Thoracic aorta (tissue), 2 donors: ENCODE measurements at regions not wholly inside any gene's neighbourhood (a gene's known extent, or its start where the extent isn't known, plus 50 kb on each side); places are given as distances from the start of the nearest gene placed in this dataset.
A peak's percentile ranks its signal among the peaks of the same experiment; 100 is the strongest.

Experiments
- ATAC-seq: fragments of 150-250 bp; one replicate; pipeline ENCODE4 v1.8.0; 2017; ENCODE audit warnings: low read depth; ENCODE audit not compliant: insufficient number of reproducible peaks, low FRiP score
- DNase-seq: peaks from one replicate; pipeline ENCODE4 v3.0.0-alpha.2; 2020; ENCODE audit warnings: low spot score
- H3K27ac ChIP-seq, 2 donors: fragments of 200-600 bp; sonication (generic); 1 replicate in 1 of 2; 2 replicates in 1 of 2; pipeline ENCODE4 v1.5.1; 2016; ENCODE audit warnings: mild to moderate bottlenecking in 2 of 2, moderate library complexity in 2 of 2
- H3K27me3 ChIP-seq: fragments of 200-600 bp; sonication (generic); replicated peaks from 2 replicates; pipeline ENCODE4 v1.6.0; 2016; ENCODE audit warnings: mild to moderate bottlenecking; ENCODE audit not compliant: insufficient read depth
- H3K36me3 ChIP-seq: fragments of 200-600 bp; sonication (generic); one replicate; pipeline ENCODE4 v1.5.1; 2016
- H3K4me1 ChIP-seq, 2 donors: fragments of 200-600 bp; sonication (generic); 1 replicate in 1 of 2; 2 replicates in 1 of 2; pipeline versions ENCODE4 v1.5.1 to v1.6.0; 2016; ENCODE audit warnings: low read depth in 2 of 2, mild to moderate bottlenecking in 1 of 2; ENCODE audit not compliant: control insufficient read depth in 1 of 2
- H3K4me3 ChIP-seq: fragments of 200-600 bp; sonication (generic); 2 replicates; pipeline ENCODE4 v1.5.1; 2016; ENCODE audit warnings: mild to moderate bottlenecking
- H3K9me3 ChIP-seq: fragments of 200-600 bp; sonication (generic); 2 replicates; pipeline ENCODE4 v1.5.1; 2016
- TF ChIP-seq, protein P1 (sequence below): fragments of 200-600 bp; sonication (generic); IDR thresholded peaks from one replicate; pipeline ENCODE4 v1.5.1; 2019; ENCODE audit warnings: antibody characterized with exemption

DNA sequence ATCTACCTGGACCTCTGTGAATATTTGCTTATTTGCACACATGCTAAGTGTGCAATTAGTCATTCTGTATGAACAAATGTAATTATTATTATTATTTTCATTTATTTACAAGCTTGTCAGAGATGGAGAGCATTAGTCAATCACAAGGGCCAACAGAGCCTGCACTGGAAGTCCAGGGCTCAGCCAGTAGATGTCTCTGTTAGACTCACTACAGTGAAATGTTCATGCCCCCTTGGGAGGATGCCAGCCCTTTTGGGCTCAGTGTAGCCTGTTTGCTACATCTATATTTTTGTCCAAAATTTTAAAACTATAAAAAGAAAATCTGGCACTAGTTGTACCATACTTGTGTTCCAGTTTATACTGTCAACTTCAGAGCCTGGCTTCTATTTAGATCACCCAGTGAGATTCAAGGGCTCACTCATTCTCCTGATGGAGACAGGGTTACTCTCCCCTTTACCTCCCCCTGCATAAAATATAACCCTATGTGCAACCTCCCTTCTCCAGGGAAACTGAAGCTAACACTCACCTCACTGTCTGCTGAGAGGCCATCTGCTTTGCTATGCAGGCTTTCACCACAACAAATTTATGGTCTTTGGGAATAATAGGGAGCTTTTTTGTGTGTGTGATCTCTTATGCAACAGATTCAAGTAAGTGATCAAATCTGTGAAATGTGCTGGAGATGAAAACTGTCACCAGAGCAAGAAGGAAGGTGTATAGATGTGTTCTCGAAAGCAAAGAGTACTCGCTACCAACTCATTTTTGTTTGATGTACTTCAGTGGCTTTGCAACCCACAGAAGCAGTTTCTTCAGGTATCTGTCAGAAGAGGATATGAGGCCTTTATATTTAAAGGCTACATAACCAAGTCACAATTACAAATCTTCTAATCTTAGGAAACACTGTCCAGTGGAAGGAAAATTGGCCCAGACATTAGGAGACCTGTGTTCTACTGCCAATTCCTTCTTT lies 99.9 kb upstream of the TLE4 start:
- Histone ChIP-seq H3K4me3 (no peak overlapping the region), H3K36me3 (no peaks in the 10 kb centered on the region), H3K27me3 (no peaks in the 10 kb centered on the region), H3K27ac (no peak overlapping the region), H3K4me1 (peaks cover 4 to 11% of the 10 kb centered on the region in 2 donors), H3K9me3 (no peaks in the 10 kb centered on the region)
- DNase-seq (peak; percentile 31), ATAC-seq (no peak)
- TF ChIP-seq, protein P1, sequence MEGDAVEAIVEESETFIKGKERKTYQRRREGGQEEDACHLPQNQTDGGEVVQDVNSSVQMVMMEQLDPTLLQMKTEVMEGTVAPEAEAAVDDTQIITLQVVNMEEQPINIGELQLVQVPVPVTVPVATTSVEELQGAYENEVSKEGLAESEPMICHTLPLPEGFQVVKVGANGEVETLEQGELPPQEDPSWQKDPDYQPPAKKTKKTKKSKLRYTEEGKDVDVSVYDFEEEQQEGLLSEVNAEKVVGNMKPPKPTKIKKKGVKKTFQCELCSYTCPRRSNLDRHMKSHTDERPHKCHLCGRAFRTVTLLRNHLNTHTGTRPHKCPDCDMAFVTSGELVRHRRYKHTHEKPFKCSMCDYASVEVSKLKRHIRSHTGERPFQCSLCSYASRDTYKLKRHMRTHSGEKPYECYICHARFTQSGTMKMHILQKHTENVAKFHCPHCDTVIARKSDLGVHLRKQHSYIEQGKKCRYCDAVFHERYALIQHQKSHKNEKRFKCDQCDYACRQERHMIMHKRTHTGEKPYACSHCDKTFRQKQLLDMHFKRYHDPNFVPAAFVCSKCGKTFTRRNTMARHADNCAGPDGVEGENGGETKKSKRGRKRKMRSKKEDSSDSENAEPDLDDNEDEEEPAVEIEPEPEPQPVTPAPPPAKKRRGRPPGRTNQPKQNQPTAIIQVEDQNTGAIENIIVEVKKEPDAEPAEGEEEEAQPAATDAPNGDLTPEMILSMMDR: peak; percentile 43

DNA sequence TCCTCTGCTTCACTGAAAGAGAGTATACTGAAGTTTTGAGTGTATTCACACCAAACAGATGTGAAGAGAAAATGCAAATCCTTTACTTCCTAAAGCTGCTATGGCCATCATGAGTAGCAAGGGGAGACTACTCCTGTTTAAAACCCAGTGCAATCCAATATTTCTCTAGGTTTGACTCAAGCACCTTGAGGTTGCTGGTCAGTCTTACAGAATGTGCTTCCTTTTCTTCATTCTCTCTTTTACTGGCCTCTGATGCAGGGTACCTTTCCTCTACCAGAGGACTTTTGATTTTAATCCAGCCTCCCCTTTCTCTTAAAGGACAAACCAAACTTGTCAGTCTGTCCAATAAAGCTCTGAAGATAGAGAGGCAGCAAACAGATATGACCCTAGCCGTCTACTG lies 98.1 kb upstream of the TLE4 start:
- H3K36me3 ChIP-seq: no peaks in the 10 kb centered on the region
- H3K27ac ChIP-seq: no peak overlapping the region
- H3K9me3 ChIP-seq: no peaks in the 10 kb centered on the region
- no peak for DNase-seq
- TF ChIP-seq, protein P1: no peak
- ATAC-seq: no peak
- H3K4me3 ChIP-seq: no peak overlapping the region
- H3K4me1 ChIP-seq: peaks cover 4 to 11% of the 10 kb centered on the region in 2 donors
- H3K27me3 ChIP-seq: no peaks in the 10 kb centered on the region

DNA sequence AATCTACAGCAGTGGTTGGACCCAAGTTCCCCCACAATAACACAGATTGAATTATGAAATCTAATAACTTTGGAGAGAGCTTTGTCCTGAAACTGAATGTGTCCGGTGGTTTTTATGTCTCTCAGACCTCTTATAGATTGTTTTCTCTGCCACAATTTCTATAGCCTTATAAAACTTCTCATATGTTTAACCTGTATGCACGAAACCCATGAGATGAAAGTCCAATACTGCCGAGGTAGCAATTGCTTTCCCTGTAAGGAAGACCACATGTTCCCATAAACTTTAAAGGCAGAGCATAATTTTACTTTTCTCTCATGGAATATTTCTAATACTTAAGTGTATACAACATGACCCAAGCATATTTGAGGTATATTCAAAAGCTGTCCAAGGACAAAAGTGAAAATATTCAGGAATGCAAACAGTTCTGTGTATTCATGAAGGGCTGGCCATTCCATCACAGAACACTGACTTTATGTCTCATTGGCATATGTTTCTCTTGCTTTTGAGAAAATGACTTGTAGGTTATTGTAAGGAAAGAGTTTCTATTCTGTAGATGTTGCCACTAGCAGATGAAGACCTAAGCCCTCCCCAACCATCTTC lies 94.4 kb upstream of the TLE4 start:
- ATAC-seq (no peak), DNase-seq (no peak)
- Histone ChIP-seq H3K4me1 (peaks cover 0 to 2% of the 10 kb centered on the region in 2 donors), H3K27ac (no peak overlapping the region), H3K4me3 (no peak overlapping the region), H3K27me3 (no peaks in the 10 kb centered on the region), H3K9me3 (no peaks in the 10 kb centered on the region), H3K36me3 (no peaks in the 10 kb centered on the region)
- TF ChIP-seq, protein P1: no peak

DNA sequence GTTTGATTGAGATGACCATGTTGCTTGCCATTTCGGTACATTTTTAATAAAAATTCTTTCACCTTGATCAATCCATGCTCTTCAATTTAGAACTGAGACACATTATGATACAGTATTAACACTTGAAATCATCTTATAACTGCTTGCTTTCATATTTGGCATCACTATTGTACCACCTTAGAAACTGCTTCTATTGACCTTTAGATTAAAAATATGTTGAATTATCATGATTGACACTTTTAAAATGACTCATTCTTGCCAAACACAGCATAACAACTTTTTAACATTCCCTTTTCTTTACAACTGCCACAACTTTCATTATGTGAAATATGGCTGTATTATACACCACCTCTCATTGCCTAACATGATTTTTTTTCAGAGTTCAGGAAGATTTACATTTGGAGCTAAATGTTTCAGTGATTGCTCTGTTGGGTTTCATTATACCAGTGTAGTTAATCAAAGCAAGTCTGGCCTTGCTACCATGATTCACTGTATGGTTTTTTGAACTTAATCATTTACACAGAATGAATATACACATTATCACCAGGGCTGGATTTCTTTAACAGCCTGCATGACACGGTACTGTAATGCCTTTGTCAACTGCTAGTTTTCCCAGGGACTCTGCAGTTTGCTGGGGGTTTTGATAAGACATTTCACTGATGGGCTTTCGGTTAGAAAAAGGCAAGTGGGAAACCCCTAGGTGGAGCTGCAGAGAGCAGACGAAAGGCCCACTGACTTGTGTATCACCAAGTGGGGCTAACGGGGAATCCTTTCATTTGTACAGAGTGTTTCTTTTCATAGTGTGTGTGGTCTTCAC lies 93.6 kb upstream of the TLE4 start:
- Histone ChIP-seq H3K4me3 (no peak overlapping the region), H3K36me3 (no peaks in the 10 kb centered on the region), H3K27me3 (no peaks in the 10 kb centered on the region), H3K27ac (no peak overlapping the region), H3K9me3 (no peaks in the 10 kb centered on the region), H3K4me1 (no peaks in the 10 kb centered on the region)
- DNase-seq: no peak
- no peak for ATAC-seq
- TF ChIP-seq, protein P1: no peak

DNA sequence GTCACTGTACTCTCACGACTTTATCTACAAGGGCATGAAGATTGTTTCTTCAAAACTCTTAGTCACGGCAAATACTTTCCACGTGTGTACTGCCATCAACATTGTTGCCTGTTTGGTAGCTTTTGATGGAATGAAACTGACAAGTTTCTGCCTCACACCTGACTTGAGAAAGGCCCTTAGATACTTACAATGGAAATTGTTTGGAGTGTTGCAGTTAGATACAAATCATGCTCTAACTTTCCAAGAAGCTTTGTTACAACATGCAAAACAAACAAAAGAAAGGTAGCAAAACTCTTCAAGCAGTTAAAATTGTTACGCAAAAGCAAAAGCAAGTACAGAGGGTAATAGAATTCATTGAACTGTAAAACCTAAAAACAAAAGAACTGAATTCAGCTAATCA lies 91.1 kb upstream of the TLE4 start:
- H3K4me3 ChIP-seq: no peak overlapping the region
- no peak for ATAC-seq
- TF ChIP-seq, protein P1: no peak

More for the DNA sequence above, 91.1 kb upstream of the TLE4 start:
- no peak for DNase-seq
- Histone ChIP-seq H3K9me3 (no peaks in the 10 kb centered on the region), H3K27ac (no peak overlapping the region), H3K36me3 (no peaks in the 10 kb centered on the region), H3K4me1 (no peaks in the 10 kb centered on the region), H3K27me3 (no peaks in the 10 kb centered on the region)
